NCI-H526 treated with DMSO at 0.1 percent for 48 hours (cell line): ENCODE measurements at regions not wholly inside any gene's neighbourhood (a gene's known extent, or its start where the extent isn't known, plus 50 kb on each side); places are given as distances from the start of the nearest gene placed in this dataset.
A peak's percentile ranks its signal among the peaks of the same experiment; 100 is the strongest.

Experiments
- DNase-seq: peaks from one replicate; lab custom pipeline; 2025; lab: John Stamatoyannopoulos, UW

- peak; percentile 76 for DNase-seq
Observed at GRCh38 chr1:163807331-163808049, 485.7 kb downstream of the NUF2 start.

GRCh38 chr1:163813251-163813650 is 491.5 kb downstream of the NUF2 start:
- no peak for DNase-seq

- no peak for DNase-seq
Observed at GRCh38 chr1:163820226-163820625, 498.5 kb downstream of the NUF2 start.

- no peak for DNase-seq
Observed at GRCh38 chr1:163820766-163821165, 499.0 kb downstream of the NUF2 start.

GRCh38 chr1:163821679-163822078 is 499.9 kb downstream of the NUF2 start:
- no peak for DNase-seq

- DNase-seq = no peak
Observed at GRCh38 chr1:163823017-163823416, 501.3 kb downstream of the NUF2 start.

- no peak for DNase-seq
Observed at GRCh38 chr1:163824006-163824405, 502.3 kb downstream of the NUF2 start.

GRCh38 chr1:163824490-163824889 is 502.7 kb downstream of the NUF2 start:
- DNase-seq = no peak

GRCh38 chr1:163826500-163826899 is 504.7 kb downstream of the NUF2 start:
- no peak for DNase-seq

GRCh38 chr1:163834778-163835177 is 513.0 kb downstream of the NUF2 start:
- no peak for DNase-seq

- no peak for DNase-seq
Observed at GRCh38 chr1:163836481-163836880, 514.7 kb downstream of the NUF2 start.

GRCh38 chr1:163837206-163837605 is 515.5 kb downstream of the NUF2 start:
- no peak for DNase-seq

- no peak for DNase-seq
Observed at GRCh38 chr1:163842571-163842970, 520.8 kb downstream of the NUF2 start.

GRCh38 chr1:163844459-163844858 is 522.7 kb downstream of the NUF2 start:
- DNase-seq = no peak

GRCh38 chr1:163845279-163845678 is 523.5 kb downstream of the NUF2 start:
- DNase-seq = no peak

- DNase-seq = no peak
Observed at GRCh38 chr1:163863731-163864130, 542.0 kb downstream of the NUF2 start.

- no peak for DNase-seq
Observed at GRCh38 chr1:163864207-163864606, 542.5 kb downstream of the NUF2 start.

GRCh38 chr1:163866564-163866963 is 544.8 kb downstream of the NUF2 start:
- no peak for DNase-seq

- no peak for DNase-seq
Observed at GRCh38 chr1:163870666-163871065, 548.9 kb downstream of the NUF2 start.

- no peak for DNase-seq
Observed at GRCh38 chr1:163872067-163872466, 550.3 kb downstream of the NUF2 start.

- no peak for DNase-seq
Observed at GRCh38 chr1:163874070-163874469, 552.3 kb downstream of the NUF2 start.

GRCh38 chr1:163875200-163875926 is 553.6 kb downstream of the NUF2 start:
- DNase-seq = no peak

GRCh38 chr1:163875927-163876320 is 554.2 kb downstream of the NUF2 start:
- no peak for DNase-seq

GRCh38 chr1:163876546-163876945 is 554.8 kb downstream of the NUF2 start:
- DNase-seq = no peak
